ENCODE measurements at regions not wholly inside any gene's neighbourhood (a gene's known extent, or its start where the extent isn't known, plus 50 kb on each side); places are given as distances from the start of the nearest gene placed in this dataset.

DNA sequence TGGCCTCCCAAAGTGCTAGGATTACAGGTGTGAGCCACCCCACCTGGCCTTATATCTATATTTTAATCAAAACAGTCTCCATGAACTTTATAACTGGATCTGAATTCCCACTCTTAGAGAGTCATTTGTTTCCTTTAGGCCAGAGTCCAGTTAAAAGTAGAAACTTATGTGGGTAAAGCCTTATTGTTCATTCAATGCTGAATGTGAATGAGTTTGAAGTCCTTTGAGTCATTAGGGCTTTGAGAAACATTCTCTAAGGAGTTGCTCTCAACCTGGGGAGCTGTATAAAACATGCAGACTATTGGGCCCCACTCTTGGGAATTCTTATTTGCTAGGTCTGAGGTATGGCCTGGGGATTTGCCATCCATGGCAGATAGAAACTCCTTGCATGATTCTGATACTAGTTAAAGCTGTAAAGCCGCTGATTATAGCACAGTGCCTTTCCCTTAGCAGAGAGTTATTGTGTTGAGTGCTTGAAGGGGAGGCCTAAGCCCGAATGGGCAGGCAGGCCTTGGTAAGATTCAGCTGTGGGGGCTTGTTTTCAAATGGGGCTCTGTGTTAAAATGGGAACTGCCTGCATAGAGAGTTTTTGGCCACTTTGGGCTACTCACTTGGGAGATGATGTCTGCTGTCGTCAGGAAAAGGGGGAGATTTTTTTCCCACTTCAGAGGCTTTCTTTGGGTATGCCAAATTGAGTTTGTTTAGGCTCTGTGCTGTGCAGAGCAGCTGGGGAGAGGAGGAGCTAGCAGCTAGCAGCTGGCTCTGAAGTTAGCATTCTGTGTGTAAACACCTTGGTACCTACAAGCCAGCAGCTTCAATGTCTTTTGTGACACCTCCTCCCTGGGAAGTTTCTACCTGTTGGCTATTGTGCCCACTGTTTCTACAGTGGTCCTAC, 117.5 kb downstream of the DACT1 start:
- no peaks in the 10 kb centered on the region for H3K4me1 ChIP-seq (ENCODE audit: insufficient read depth, low read length)
- no peak overlapping the region for H2AFZ ChIP-seq (ENCODE audit: low read depth, low read length)
- H3K36me3 ChIP-seq (ENCODE audit: insufficient read depth, low read length): no peaks in the 10 kb centered on the region
- H3K9ac ChIP-seq (ENCODE audit: low read depth, low read length): no peak overlapping the region
- no peaks in the 10 kb centered on the region for H3K9me3 ChIP-seq (ENCODE audit: insufficient read depth, low read length, severe bottlenecking)
- no peak for TF ChIP-seq EZH2 (IDR thresholded peaks at IDR 0.05; ENCODE audit: borderline replicate concordance, low read depth, low read length, severe bottlenecking)
- TF ChIP-seq, protein P1, sequence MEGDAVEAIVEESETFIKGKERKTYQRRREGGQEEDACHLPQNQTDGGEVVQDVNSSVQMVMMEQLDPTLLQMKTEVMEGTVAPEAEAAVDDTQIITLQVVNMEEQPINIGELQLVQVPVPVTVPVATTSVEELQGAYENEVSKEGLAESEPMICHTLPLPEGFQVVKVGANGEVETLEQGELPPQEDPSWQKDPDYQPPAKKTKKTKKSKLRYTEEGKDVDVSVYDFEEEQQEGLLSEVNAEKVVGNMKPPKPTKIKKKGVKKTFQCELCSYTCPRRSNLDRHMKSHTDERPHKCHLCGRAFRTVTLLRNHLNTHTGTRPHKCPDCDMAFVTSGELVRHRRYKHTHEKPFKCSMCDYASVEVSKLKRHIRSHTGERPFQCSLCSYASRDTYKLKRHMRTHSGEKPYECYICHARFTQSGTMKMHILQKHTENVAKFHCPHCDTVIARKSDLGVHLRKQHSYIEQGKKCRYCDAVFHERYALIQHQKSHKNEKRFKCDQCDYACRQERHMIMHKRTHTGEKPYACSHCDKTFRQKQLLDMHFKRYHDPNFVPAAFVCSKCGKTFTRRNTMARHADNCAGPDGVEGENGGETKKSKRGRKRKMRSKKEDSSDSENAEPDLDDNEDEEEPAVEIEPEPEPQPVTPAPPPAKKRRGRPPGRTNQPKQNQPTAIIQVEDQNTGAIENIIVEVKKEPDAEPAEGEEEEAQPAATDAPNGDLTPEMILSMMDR (IDR thresholded peaks at IDR 0.05; ENCODE audit: borderline replicate concordance, extremely low read depth, low read length, poor library complexity, severe bottlenecking): no peak
- DNase-seq: no peak
- no peaks in the 10 kb centered on the region for H3K27me3 ChIP-seq (ENCODE audit: insufficient read depth, low read length, poor library complexity)
- H4K20me1 ChIP-seq (ENCODE audit: insufficient read depth, low read length): no peaks in the 10 kb centered on the region
- H3K4me2 ChIP-seq (ENCODE audit: insufficient read depth, low read length): no peak overlapping the region
- ATAC-seq (ENCODE audit: insufficient read depth, low read depth): no peak
- no peak overlapping the region for H3K27ac ChIP-seq (ENCODE audit: low read length)
- H3K79me2 ChIP-seq (ENCODE audit: insufficient read depth, low read length): no peaks in the 10 kb centered on the region
- no peak overlapping the region for H3K4me3 ChIP-seq (ENCODE audit: low read depth in 1 of 2, low read length in 2 of 2)

DNA sequence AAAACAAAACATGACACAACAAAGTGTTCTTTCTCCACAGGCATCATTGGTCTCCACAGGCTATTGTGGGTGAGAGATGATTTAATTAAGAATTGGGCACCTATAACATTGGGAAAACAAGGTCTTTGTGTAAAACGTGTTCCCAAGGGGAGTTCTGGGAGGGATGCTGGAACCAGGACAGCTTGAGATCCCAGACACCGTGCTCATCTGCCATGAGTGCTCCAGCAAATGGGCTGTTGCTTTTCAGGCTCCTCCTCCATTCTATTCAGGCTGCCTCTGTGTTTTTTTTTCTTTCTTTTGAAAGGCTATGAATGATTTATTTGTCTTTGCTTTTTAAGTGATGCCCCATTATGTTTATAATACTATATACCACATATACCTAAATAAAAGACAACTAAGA, 122.4 kb downstream of the DACT1 start:
- Histone ChIP-seq H3K9ac (ENCODE audit: low read depth, low read length) (no peak overlapping the region), H2AFZ (ENCODE audit: low read depth, low read length) (no peak overlapping the region), H3K4me2 (ENCODE audit: insufficient read depth, low read length) (no peak overlapping the region), H3K79me2 (ENCODE audit: insufficient read depth, low read length) (no peaks in the 10 kb centered on the region), H3K9me3 (ENCODE audit: insufficient read depth, low read length, severe bottlenecking) (no peaks in the 10 kb centered on the region), H3K4me1 (ENCODE audit: insufficient read depth, low read length) (no peaks in the 10 kb centered on the region), H3K4me3 (ENCODE audit: low read depth in 1 of 2, low read length in 2 of 2) (no peak overlapping the region), H3K36me3 (ENCODE audit: insufficient read depth, low read length) (no peaks in the 10 kb centered on the region), H4K20me1 (ENCODE audit: insufficient read depth, low read length) (no peaks in the 10 kb centered on the region), H3K27me3 (ENCODE audit: insufficient read depth, low read length, poor library complexity) (peaks cover 3% of the 10 kb centered on the region), H3K27ac (ENCODE audit: low read length) (no peak overlapping the region)
- ATAC-seq (ENCODE audit: insufficient read depth, low read depth) (no peak), DNase-seq (no peak)
- no peak for TF ChIP-seq EZH2 (IDR thresholded peaks at IDR 0.05; ENCODE audit: borderline replicate concordance, low read depth, low read length, severe bottlenecking)
- TF ChIP-seq, protein P1 (IDR thresholded peaks at IDR 0.05; ENCODE audit: borderline replicate concordance, extremely low read depth, low read length, poor library complexity, severe bottlenecking): no peak

DNA sequence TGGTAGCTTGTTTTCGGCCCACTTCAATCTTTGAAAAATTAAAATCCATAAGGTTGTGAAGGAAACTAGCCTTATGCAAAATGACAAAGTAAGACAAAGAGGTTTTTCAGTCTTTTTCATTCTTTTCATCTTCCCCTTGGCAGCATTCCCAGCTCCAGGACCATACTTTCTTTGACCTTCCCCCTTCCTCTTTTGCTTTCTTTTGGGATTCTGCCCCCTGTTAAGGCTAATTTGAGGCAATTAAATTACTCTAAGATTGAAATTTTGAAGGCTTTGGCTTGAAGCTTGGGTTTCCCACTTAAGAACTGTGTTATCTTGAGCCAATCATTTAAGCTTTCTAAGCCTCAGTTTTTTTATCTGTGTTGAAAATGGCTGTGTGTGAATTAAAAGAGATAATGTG, 124.9 kb downstream of the DACT1 start:
- Histone ChIP-seq H3K4me3 (ENCODE audit: low read depth in 1 of 2, low read length in 2 of 2) (no peak overlapping the region), H3K9me3 (ENCODE audit: insufficient read depth, low read length, severe bottlenecking) (no peaks in the 10 kb centered on the region), H3K79me2 (ENCODE audit: insufficient read depth, low read length) (no peaks in the 10 kb centered on the region), H2AFZ (ENCODE audit: low read depth, low read length) (no peak overlapping the region), H3K27me3 (ENCODE audit: insufficient read depth, low read length, poor library complexity) (peaks cover 3% of the 10 kb centered on the region), H3K4me1 (ENCODE audit: insufficient read depth, low read length) (no peaks in the 10 kb centered on the region), H3K27ac (ENCODE audit: low read length) (no peak overlapping the region), H3K4me2 (ENCODE audit: insufficient read depth, low read length) (no peak overlapping the region), H4K20me1 (ENCODE audit: insufficient read depth, low read length) (no peaks in the 10 kb centered on the region), H3K9ac (ENCODE audit: low read depth, low read length) (no peak overlapping the region), H3K36me3 (ENCODE audit: insufficient read depth, low read length) (no peaks in the 10 kb centered on the region)
- TF ChIP-seq, protein P1 (IDR thresholded peaks at IDR 0.05; ENCODE audit: borderline replicate concordance, extremely low read depth, low read length, poor library complexity, severe bottlenecking): no peak
- TF ChIP-seq EZH2 (IDR thresholded peaks at IDR 0.05; ENCODE audit: borderline replicate concordance, low read depth, low read length, severe bottlenecking): no peak
- no peak for ATAC-seq (ENCODE audit: insufficient read depth, low read depth)
- no peak for DNase-seq

Data from DND-41 (cell line).